BJ (cell line): ENCODE measurements at regions not wholly inside any gene's neighbourhood (a gene's known extent, or its start where the extent isn't known, plus 50 kb on each side); places are given as distances from the start of the nearest gene placed in this dataset.

Experiments used
- CTCF ChIA-PET: fragments of 350-600 bp; formaldehyde crosslinking; extraction: SDS; loops from one replicate; lab custom pipeline; 2021; ENCODE audit warnings: antibody characterized with exemption, inconsistent platforms; lab: Yijun Ruan, JAX
- POLR2A ChIA-PET: fragments of 300-600 bp; sonication (Branson Sonifier 250); formaldehyde crosslinking; extraction: SDS; loops from one replicate; lab custom pipeline; 2021; ENCODE audit warnings: antibody characterized with exemption; lab: Charles Lee
- DNase-seq: peaks from one replicate; pipeline ENCODE4 v3.0.0-alpha.2; 2011; ENCODE audit warnings: low read depth
- H3K27me3 ChIP-seq: 2 replicates; pipeline ENCODE4 v1.6.0; 2011; ENCODE audit warnings: low read length; ENCODE audit not compliant: control insufficient read depth, insufficient read depth
- H3K36me3 ChIP-seq: 2 replicates; pipeline ENCODE4 v1.5.1; 2011; ENCODE audit warnings: low read length; ENCODE audit not compliant: control insufficient read depth, insufficient read depth
- H3K4me3 ChIP-seq: 2 replicates; pipeline ENCODE4 v1.5.1; 2011; ENCODE audit warnings: low read depth, mild to moderate bottlenecking, control low read depth, low read length
- TF ChIP-seq, protein P1 (sequence below): IDR thresholded peaks from 2 replicates; pipeline ENCODE4 v1.5.1; 2011; ENCODE audit warnings: low read depth, mild to moderate bottlenecking, control low read depth, inconsistent platforms, low read length, moderate library complexity; ENCODE audit not compliant: insufficient read depth

- Histone ChIP-seq H3K4me3 (no peak overlapping the region), H3K27me3 (no peaks in the 10 kb centered on the region), H3K36me3 (no peaks in the 10 kb centered on the region)
- ChIA-PET CTCF (no interaction called here), POLR2A (no interaction called here)
- DNase-seq: no peak
- TF ChIP-seq, protein P1, sequence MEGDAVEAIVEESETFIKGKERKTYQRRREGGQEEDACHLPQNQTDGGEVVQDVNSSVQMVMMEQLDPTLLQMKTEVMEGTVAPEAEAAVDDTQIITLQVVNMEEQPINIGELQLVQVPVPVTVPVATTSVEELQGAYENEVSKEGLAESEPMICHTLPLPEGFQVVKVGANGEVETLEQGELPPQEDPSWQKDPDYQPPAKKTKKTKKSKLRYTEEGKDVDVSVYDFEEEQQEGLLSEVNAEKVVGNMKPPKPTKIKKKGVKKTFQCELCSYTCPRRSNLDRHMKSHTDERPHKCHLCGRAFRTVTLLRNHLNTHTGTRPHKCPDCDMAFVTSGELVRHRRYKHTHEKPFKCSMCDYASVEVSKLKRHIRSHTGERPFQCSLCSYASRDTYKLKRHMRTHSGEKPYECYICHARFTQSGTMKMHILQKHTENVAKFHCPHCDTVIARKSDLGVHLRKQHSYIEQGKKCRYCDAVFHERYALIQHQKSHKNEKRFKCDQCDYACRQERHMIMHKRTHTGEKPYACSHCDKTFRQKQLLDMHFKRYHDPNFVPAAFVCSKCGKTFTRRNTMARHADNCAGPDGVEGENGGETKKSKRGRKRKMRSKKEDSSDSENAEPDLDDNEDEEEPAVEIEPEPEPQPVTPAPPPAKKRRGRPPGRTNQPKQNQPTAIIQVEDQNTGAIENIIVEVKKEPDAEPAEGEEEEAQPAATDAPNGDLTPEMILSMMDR: no peak
These were observed 362.6 kb downstream of the TMEM121 start for GRCh38 chr14:105888784-105889665.

GRCh38 chr14:105889666-105890473, 363.5 kb downstream of the TMEM121 start:
- no peak for DNase-seq
- H3K4me3 ChIP-seq: no peak overlapping the region
- CTCF ChIA-PET: no interaction called here
- POLR2A ChIA-PET: no interaction called here
- no peaks in the 10 kb centered on the region for H3K27me3 ChIP-seq
- TF ChIP-seq, protein P1: no peak
- H3K36me3 ChIP-seq: no peaks in the 10 kb centered on the region

DNA sequence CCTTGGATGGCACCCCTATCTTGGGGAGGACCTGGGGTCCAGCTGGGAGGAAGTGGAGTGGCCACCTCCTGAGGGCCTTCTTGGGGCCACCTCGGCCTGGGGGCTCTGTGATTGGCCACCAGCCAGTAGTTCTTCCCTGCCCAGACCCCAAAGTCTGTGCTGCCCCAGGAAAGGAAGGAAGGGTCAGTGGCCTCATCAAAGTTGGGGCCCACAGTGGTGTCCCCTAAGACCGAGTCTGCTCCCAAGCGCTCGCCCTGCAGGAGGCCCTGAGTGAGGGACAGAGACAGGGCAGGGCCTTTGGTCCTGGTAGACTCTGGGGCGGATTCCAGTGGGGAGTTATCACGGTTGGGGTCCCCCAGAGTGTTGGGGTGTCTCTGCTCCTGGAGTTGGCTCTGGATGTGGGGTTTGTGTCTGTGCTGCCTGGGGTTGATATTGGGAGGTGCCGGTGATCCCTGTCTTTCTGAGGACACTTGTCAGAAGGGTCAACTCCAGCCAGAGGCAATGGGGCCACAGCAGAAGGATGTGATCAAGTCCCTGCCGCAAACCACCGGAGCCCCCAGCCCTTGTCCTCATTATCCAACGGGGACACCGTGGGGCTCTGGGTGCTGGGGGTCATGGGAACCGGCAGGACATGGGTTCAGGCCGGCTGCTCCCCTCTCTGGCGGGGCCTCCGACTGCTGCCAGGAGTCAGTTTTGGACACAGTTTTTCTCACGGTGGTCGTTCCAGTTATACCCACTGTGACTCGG, 364.3 kb downstream of the TMEM121 start:
- ChIA-PET CTCF (no interaction called here), POLR2A (no interaction called here)
- Histone ChIP-seq H3K36me3 (no peaks in the 10 kb centered on the region), H3K4me3 (no peak overlapping the region), H3K27me3 (no peaks in the 10 kb centered on the region)
- TF ChIP-seq, protein P1: no peak
- DNase-seq: no peak

GRCh38 chr14:105891221-105891602, 364.8 kb downstream of the TMEM121 start:
- no peak for DNase-seq
- POLR2A ChIA-PET: no interaction called here

More at GRCh38 chr14:105891221-105891602, 364.8 kb downstream of the TMEM121 start:
- Histone ChIP-seq H3K36me3 (no peaks in the 10 kb centered on the region), H3K4me3 (no peak overlapping the region), H3K27me3 (no peaks in the 10 kb centered on the region)
- CTCF ChIA-PET: no interaction called here
- TF ChIP-seq, protein P1: no peak
